HepG2 (cell line): ENCODE measurements at regions not wholly inside any gene's neighbourhood (a gene's known extent, or its start where the extent isn't known, plus 50 kb on each side); places are given as distances from the start of the nearest gene placed in this dataset.

Source experiments
- ATAC-seq: fragments of 200-7000 bp; cut with Tn5 transposase; 3 replicates; pipeline ENCODE4 v1.9.1; 2020; ENCODE audit warnings: mild to moderate bottlenecking, moderate library complexity
- BruUV-seq: library from RNA; stranded (reverse); fragments of 400-500 nt; replicated peaks from 2 replicates; lab custom pipeline; 2021; lab: Mats Ljungman, UMichigan
- CTCF ChIA-PET: fragments of 300-600 bp; formaldehyde crosslinking; extraction: SDS; loops from one replicate; lab custom pipeline; 2021; ENCODE audit warnings: low total read pairs, inconsistent platforms, low intra/inter-chr PET ratio; lab: Yijun Ruan, JAX
- POLR2A ChIA-PET: fragments of 350-600 bp; sonication (Branson Sonifier 250); formaldehyde crosslinking; loops from one replicate; lab custom pipeline; 2020; ENCODE audit warnings: antibody characterized with exemption, inconsistent platforms; lab: Yijun Ruan, JAX
- DNase-seq: peaks from one replicate; pipeline ENCODE4 v3.0.0-alpha.2; 2015; ENCODE audit warnings: low spot score
- FAIRE-seq: peaks from 3 replicates; lab custom pipeline; 2011; peaks lifted over from hg19 to GRCh38; lab: Jason Lieb, UNC
- H2AFZ ChIP-seq: one replicate; pipeline ENCODE4 v1.6.1; 2011; ENCODE audit warnings: low read length, inconsistent platforms
- H3K27ac ChIP-seq: fragments of 300-600 bp; 3 replicates; pipeline ENCODE4 v1.8.0; 2011; ENCODE audit warnings: mixed run types, mild to moderate bottlenecking, mixed read lengths, low read length, inconsistent platforms; ENCODE audit not compliant: insufficient read depth; ENCODE audit errors: extremely low read length
- H3K27me3 ChIP-seq, 2 experiments: fragments of 200-600 bp in 1 of 2; 2 replicates in 1 of 2; 3 replicates in 1 of 2; pipeline versions ENCODE4 v1.6.0 to v1.8.0; 2011; ENCODE audit warnings: low read length in 2 of 2, mild to moderate bottlenecking in 2 of 2, moderate library complexity in 2 of 2, inconsistent platforms in 1 of 2; ENCODE audit not compliant: insufficient read depth in 2 of 2, control insufficient read depth in 1 of 2
- H3K36me3 ChIP-seq, 2 experiments: fragments of 200-600 bp in 1 of 2; replicated peaks in 1 of 2; 2 replicates in 1 of 2; 3 replicates in 1 of 2; pipeline versions ENCODE4 v1.5.1 to v1.8.0; 2011; ENCODE audit warnings: low read length in 2 of 2, inconsistent platforms in 1 of 2; ENCODE audit not compliant: insufficient read depth in 2 of 2, control insufficient read depth in 1 of 2
- H3K4me1 ChIP-seq: 2 replicates; pipeline ENCODE4 v1.5.1; 2012; ENCODE audit warnings: low read length, inconsistent platforms; ENCODE audit not compliant: insufficient read depth
- H3K4me2 ChIP-seq: 2 replicates; pipeline ENCODE4 v1.6.0; 2011; ENCODE audit warnings: low read depth, low read length, inconsistent platforms
- H3K4me3 ChIP-seq, 3 experiments: fragments of 200-600 bp in 1 of 3; sonication (generic), shearing (Covaris generic) in 1 of 3; replicated peaks in 1 of 3; 2 replicates each; pipeline ENCODE4 v1.5.1; 2011 to 2016; ENCODE audit warnings: low read length in 3 of 3, inconsistent platforms in 2 of 3, low read depth in 2 of 3, mild to moderate bottlenecking in 2 of 3, control low read depth in 1 of 3, mixed read lengths in 1 of 3; ENCODE audit not compliant: insufficient read depth in 1 of 3
- H3K79me2 ChIP-seq: one replicate; pipeline ENCODE4 v1.6.1; 2011; ENCODE audit warnings: low read length, inconsistent platforms; ENCODE audit not compliant: insufficient read depth
- H3K9ac ChIP-seq: 2 replicates; pipeline ENCODE4 v1.6.0; 2011; ENCODE audit warnings: mild to moderate bottlenecking, low read depth, low read length, inconsistent platforms; ENCODE audit not compliant: insufficient read depth
- H3K9me3 ChIP-seq: 2 replicates; pipeline ENCODE4 v1.5.1; 2012; ENCODE audit warnings: mild to moderate bottlenecking, low read length
- H4K20me1 ChIP-seq: 2 replicates; pipeline ENCODE4 v1.6.0; 2011; ENCODE audit warnings: inconsistent platforms, mild to moderate bottlenecking, low read length, moderate library complexity; ENCODE audit not compliant: insufficient read depth
- CERS6 ChIP-seq: sonication (generic); formaldehyde crosslinking; IDR thresholded peaks from 2 replicates; pipeline ENCODE4 v1.5.0; 2020; ENCODE audit warnings: missing genetic modification reagents
- GRHL1 ChIP-seq: sonication (generic); formaldehyde crosslinking; conservative IDR thresholded peaks from 2 replicates; pipeline ENCODE4 v1.8.0; 2022; ENCODE audit warnings: missing genetic modification reagents
- MIER2 ChIP-seq: IDR thresholded peaks from 2 replicates; pipeline ENCODE4 v1.6.1; 2016; ENCODE audit warnings: missing biosample characterization, missing genetic modification reagents
- TP53 ChIP-seq: sonication (generic); formaldehyde crosslinking; conservative IDR thresholded peaks from 2 replicates; pipeline ENCODE4 v1.4.0; 2020; ENCODE audit warnings: missing genetic modification reagents
- ZBTB3 ChIP-seq: sonication (generic); formaldehyde crosslinking; IDR thresholded peaks from 2 replicates; pipeline ENCODE4 v1.4.0; 2020; ENCODE audit warnings: low read depth, mild to moderate bottlenecking, moderate library complexity, missing genetic modification reagents, borderline replicate concordance
- ZNF121 ChIP-seq: sonication (generic); formaldehyde crosslinking; IDR thresholded peaks from 2 replicates; pipeline ENCODE4 v1.5.0; 2020; ENCODE audit warnings: mild to moderate bottlenecking, missing genetic modification reagents
- ZNF589 ChIP-seq: sonication (generic); formaldehyde crosslinking; conservative IDR thresholded peaks from 2 replicates; pipeline ENCODE4 v1.8.0; 2022; ENCODE audit warnings: mild to moderate bottlenecking, moderate library complexity, missing genetic modification reagents
- in situ Hi-C: cut with HindIII; loops from 2 replicates; pipeline ENCODE4 v1.10.0; 2017; ENCODE audit warnings: low pct_unique_long_range_greater_than_20kb; ENCODE audit not compliant: extremely low pct_ligation_motif_present
- intact Hi-C: fragments of 100-400 bp; cut with micrococcal nuclease; formaldehyde crosslinking; loops from one replicate; pipeline ENCODE4 v1.10.0; 2022; ENCODE audit not compliant: unreplicated experiment
- TF ChIP-seq, protein P1 (sequence below): sonication (generic); formaldehyde crosslinking; IDR thresholded peaks from 2 replicates; pipeline ENCODE4 v1.4.0; 2020; ENCODE audit warnings: low read depth, missing genetic modification reagents
- TF ChIP-seq, protein P2 (sequence below): sonication (generic); formaldehyde crosslinking; IDR thresholded peaks from 2 replicates; pipeline ENCODE4 v1.4.0; 2020; ENCODE audit warnings: mild to moderate bottlenecking, missing genetic modification reagents
- TF ChIP-seq, protein P3 (sequence below): sonication (generic); formaldehyde crosslinking; IDR thresholded peaks from 2 replicates; pipeline ENCODE4 v1.4.0; 2020; ENCODE audit warnings: missing genetic modification reagents

DNA sequence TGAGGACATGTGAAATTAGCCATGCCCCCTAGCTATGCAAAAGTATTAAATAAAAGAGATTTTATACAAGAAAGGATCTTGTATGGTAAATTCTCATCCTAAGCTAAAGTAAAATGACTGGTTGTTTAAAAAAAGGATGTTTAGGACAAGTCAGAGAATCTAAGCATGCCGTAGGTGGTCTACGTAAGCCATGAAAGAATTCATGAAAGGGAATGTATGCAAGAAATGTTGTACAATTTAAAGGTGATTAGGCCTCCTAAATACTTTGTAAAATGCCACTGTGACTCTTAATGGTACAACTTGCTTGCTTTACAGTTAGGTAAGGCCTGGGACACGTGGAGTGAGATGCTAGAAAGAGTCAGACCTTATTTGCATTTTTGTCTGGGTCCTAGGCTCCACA, 209.0 kb downstream of the EFHB start (continued):
- TF ChIP-seq, protein P1, sequence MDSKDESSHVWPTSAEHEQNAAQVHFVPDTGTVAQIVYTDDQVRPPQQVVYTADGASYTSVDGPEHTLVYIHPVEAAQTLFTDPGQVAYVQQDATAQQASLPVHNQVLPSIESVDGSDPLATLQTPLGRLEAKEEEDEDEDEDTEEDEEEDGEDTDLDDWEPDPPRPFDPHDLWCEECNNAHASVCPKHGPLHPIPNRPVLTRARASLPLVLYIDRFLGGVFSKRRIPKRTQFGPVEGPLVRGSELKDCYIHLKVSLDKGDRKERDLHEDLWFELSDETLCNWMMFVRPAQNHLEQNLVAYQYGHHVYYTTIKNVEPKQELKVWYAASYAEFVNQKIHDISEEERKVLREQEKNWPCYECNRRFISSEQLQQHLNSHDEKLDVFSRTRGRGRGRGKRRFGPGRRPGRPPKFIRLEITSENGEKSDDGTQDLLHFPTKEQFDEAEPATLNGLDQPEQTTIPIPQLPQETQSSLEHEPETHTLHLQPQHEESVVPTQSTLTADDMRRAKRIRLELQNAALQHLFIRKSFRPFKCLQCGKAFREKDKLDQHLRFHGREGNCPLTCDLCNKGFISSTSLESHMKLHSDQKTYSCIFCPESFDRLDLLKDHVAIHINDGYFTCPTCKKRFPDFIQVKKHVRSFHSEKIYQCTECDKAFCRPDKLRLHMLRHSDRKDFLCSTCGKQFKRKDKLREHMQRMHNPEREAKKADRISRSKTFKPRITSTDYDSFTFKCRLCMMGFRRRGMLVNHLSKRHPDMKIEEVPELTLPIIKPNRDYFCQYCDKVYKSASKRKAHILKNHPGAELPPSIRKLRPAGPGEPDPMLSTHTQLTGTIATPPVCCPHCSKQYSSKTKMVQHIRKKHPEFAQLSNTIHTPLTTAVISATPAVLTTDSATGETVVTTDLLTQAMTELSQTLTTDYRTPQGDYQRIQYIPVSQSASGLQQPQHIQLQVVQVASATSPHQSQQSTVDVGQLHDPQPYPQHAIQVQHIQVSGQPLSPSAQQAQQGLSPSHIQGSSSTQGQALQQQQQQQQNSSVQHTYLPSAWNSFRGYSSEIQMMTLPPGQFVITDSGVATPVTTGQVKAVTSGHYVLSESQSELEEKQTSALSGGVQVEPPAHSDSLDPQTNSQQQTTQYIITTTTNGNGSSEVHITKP (CRISPR knock-in tag), result no peak

DNA sequence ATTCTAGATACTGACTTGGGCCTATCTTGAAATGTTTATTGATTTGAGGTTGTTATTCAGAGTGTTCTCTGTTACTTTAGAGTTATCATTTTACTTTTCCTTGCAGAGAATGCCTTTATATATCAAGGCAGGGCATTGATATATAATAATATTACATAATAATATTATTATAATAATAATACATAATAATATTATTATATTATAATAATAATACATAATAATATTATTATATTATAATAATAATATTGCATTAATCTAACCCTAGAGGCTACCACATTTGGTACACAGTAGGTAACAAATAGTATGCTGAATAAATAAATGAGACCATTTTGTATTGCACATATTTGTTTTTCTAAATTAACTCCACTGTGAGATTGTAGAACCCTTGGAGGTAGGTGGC, 216.3 kb downstream of the EFHB start:
- no peaks in the 10 kb centered on the region for H3K4me1 ChIP-seq
- ATAC-seq (no peak), DNase-seq (no peak), FAIRE-seq (no peak)
- H3K27ac ChIP-seq, result no peak overlapping the region
- H4K20me1 ChIP-seq, result no peaks in the 10 kb centered on the region
- H3K9ac ChIP-seq, result no peak overlapping the region
- ChIA-PET POLR2A (no interaction called here), CTCF (no interaction called here)
- intact Hi-C loops, result no loop called here
- H3K79me2 ChIP-seq, result no peaks in the 10 kb centered on the region
- in situ Hi-C loops, result no loop called here
- H3K36me3 ChIP-seq, result no peaks in the 10 kb centered on the region
- TF ChIP-seq MIER2 (CRISPR knock-in tag), result no peak
- TF ChIP-seq ZNF121 (CRISPR knock-in tag), result no peak
- TF ChIP-seq, protein P2, sequence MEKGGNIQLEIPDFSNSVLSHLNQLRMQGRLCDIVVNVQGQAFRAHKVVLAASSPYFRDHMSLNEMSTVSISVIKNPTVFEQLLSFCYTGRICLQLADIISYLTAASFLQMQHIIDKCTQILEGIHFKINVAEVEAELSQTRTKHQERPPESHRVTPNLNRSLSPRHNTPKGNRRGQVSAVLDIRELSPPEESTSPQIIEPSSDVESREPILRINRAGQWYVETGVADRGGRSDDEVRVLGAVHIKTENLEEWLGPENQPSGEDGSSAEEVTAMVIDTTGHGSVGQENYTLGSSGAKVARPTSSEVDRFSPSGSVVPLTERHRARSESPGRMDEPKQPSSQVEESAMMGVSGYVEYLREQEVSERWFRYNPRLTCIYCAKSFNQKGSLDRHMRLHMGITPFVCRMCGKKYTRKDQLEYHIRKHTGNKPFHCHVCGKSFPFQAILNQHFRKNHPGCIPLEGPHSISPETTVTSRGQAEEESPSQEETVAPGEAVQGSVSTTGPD, result no peak
- no peak for TF ChIP-seq GRHL1 (CRISPR knock-in tag)
- no peak for TF ChIP-seq CERS6 (CRISPR knock-in tag)
- TF ChIP-seq TP53 (CRISPR knock-in tag), result no peak
- TF ChIP-seq ZNF589 (CRISPR knock-in tag), result no peak
- TF ChIP-seq ZBTB3 (CRISPR knock-in tag), result no peak
- TF ChIP-seq, protein P3, sequence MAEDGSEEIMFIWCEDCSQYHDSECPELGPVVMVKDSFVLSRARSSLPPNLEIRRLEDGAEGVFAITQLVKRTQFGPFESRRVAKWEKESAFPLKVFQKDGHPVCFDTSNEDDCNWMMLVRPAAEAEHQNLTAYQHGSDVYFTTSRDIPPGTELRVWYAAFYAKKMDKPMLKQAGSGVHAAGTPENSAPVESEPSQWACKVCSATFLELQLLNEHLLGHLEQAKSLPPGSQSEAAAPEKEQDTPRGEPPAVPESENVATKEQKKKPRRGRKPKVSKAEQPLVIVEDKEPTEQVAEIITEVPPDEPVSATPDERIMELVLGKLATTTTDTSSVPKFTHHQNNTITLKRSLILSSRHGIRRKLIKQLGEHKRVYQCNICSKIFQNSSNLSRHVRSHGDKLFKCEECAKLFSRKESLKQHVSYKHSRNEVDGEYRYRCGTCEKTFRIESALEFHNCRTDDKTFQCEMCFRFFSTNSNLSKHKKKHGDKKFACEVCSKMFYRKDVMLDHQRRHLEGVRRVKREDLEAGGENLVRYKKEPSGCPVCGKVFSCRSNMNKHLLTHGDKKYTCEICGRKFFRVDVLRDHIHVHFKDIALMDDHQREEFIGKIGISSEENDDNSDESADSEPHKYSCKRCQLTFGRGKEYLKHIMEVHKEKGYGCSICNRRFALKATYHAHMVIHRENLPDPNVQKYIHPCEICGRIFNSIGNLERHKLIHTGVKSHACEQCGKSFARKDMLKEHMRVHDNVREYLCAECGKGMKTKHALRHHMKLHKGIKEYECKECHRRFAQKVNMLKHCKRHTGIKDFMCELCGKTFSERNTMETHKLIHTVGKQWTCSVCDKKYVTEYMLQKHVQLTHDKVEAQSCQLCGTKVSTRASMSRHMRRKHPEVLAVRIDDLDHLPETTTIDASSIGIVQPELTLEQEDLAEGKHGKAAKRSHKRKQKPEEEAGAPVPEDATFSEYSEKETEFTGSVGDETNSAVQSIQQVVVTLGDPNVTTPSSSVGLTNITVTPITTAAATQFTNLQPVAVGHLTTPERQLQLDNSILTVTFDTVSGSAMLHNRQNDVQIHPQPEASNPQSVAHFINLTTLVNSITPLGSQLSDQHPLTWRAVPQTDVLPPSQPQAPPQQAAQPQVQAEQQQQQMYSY (CRISPR knock-in tag), result no peak
- no peak overlapping the region for H3K4me3 ChIP-seq
- no TSS peak for BruUV-seq
- no peak overlapping the region for H3K4me2 ChIP-seq
- H2AFZ ChIP-seq, result no peak overlapping the region
- no peaks in the 10 kb centered on the region for H3K27me3 ChIP-seq
- peaks cover 40% of the 10 kb centered on the region for H3K9me3 ChIP-seq
